ENCODE measurements at regions not wholly inside any gene's neighbourhood (a gene's known extent, or its start where the extent isn't known, plus 50 kb on each side); places are given as distances from the start of the nearest gene placed in this dataset.

DNA sequence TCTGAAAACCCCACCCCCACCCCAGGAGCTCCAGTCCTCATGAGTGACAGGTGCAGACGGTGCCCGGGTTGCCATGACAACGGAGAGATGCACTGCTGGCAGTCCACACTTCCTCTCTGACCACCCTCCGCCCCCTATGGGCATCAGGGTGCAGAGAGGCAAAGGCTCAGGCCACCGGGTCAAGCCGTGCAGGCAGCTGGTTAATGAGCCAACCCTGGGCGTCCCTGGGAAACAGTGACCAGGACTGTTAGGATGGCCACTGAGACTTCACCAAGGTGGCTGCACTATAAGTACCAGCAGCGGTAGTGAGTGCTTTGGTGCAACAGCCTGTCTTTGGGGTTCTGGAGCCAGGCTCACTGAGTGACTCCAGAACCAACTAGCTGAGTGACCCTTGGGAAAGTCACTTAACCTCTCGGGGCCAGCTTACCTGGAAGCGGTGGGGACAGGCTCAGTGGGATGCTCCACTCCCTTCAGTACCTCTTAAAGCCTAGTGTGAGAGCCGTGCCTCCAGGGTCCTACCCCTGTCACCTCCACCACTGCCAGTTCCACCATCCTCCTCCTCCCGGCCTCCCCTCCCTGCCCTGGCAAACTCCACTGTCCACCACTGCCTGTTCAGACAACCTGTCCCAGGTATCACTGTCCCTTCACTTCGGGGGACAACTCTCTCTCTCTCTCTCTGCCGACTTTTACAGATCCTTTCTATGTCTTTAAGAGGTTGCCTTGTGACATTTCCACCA, 121.0 kb upstream of the PRR20G start:
- FAIRE-seq (no peak), DNase-seq (ENCODE audit: insufficient read length) (no peak)
- TF ChIP-seq TAF1 (IDR thresholded peaks at IDR 0.05; ENCODE audit: borderline replicate concordance, low read depth, low read length) (no peak), POLR2A (IDR thresholded peaks at IDR 0.05; ENCODE audit: low read depth, low read length) (no peak), POLR2AphosphoS5 (IDR thresholded peaks at IDR 0.05; ENCODE audit: low read depth, low read length) (no peak)

DNA sequence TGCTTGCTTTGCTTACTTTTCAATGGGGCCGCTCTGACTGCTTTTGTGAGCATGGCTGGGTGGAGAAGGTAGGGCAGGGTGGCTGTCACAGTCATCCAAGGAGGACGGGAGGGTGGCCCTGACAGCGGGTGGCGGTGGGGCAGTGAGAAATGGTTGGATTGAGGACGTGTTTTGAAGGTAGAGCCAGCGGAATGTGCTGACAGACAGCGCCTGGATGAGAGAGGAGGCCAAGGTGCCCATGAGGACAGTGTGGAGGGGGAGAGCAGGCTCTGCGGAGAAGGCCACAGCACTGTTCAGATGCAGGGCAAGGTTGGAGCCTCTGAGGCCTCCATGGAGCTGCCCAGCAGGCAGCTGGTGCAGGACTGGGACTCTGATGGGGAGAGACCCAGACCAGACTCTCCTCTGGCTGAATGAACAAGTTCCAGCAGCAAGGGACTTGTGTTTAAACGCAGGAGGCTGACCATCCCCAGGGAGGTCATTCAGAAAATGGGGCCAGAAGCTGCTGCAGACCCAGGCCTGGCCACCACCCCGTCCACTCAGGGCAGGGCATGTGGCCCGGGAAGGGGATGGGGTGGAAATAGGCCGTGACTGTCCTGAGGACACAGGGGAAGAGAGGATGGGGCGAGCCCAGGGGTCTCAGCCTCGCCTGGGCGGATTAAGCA, 120.3 kb upstream of the PRR20G start:
- DNase-seq (ENCODE audit: insufficient read length) (no peak), FAIRE-seq (no peak)
- TF ChIP-seq TAF1 (IDR thresholded peaks at IDR 0.05; ENCODE audit: borderline replicate concordance, low read depth, low read length) (no peak), POLR2AphosphoS5 (IDR thresholded peaks at IDR 0.05; ENCODE audit: low read depth, low read length) (no peak), POLR2A (IDR thresholded peaks at IDR 0.05; ENCODE audit: low read depth, low read length) (no peak)

GRCh38 chr3:127407026-127407939, 119.4 kb upstream of the PRR20G start:
- TF ChIP-seq POLR2AphosphoS5 (IDR thresholded peaks at IDR 0.05; ENCODE audit: low read depth, low read length): no peak
- no peak for TF ChIP-seq TAF1 (IDR thresholded peaks at IDR 0.05; ENCODE audit: borderline replicate concordance, low read depth, low read length)
- no peak for TF ChIP-seq POLR2A (IDR thresholded peaks at IDR 0.05; ENCODE audit: low read depth, low read length)
- DNase-seq (ENCODE audit: insufficient read length) (no peak), FAIRE-seq (peak; percentile 36)

- TF ChIP-seq TAF1 (IDR thresholded peaks at IDR 0.05; ENCODE audit: borderline replicate concordance, low read depth, low read length) (no peak), POLR2AphosphoS5 (IDR thresholded peaks at IDR 0.05; ENCODE audit: low read depth, low read length) (no peak), POLR2A (IDR thresholded peaks at IDR 0.05; ENCODE audit: low read depth, low read length) (no peak)
- DNase-seq (ENCODE audit: insufficient read length) (no peak), FAIRE-seq (peak; percentile 77)
Measured at GRCh38 chr3:127406309-127407025, 118.6 kb upstream of the PRR20G start.

DNA sequence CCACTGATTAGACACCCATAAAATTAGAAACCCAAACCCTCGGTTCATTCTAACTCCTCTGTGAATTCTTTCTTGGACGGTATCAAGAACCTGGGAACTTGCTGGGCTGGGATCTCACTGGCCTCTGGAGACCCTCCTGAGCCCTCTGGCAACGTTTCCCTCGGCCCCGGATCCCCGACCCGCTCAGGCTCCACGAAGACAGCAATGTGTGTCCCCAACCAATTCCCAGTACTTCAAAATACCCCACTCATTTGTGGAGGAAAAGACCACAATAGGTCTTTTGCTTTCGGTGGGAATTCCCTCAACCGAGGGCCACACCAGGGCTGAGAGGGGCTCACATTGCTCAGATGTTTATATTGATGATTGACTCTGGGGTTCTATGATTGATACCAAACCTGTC, 117.9 kb upstream of the PRR20G start:
- no peak for DNase-seq (ENCODE audit: insufficient read length)
- FAIRE-seq: no peak

GRCh38 chr3:127405010-127405598, 117.3 kb upstream of the PRR20G start:
- no peak for TF ChIP-seq TAF1 (IDR thresholded peaks at IDR 0.05; ENCODE audit: borderline replicate concordance, low read depth, low read length)
- TF ChIP-seq POLR2AphosphoS5 (IDR thresholded peaks at IDR 0.05; ENCODE audit: low read depth, low read length): no peak
- TF ChIP-seq POLR2A (IDR thresholded peaks at IDR 0.05; ENCODE audit: low read depth, low read length): no peak
- DNase-seq (ENCODE audit: insufficient read length): no peak
- no peak for FAIRE-seq

More for the DNA sequence above, 117.9 kb upstream of the PRR20G start:
- no peak for TF ChIP-seq POLR2AphosphoS5 (IDR thresholded peaks at IDR 0.05; ENCODE audit: low read depth, low read length)
- no peak for TF ChIP-seq TAF1 (IDR thresholded peaks at IDR 0.05; ENCODE audit: borderline replicate concordance, low read depth, low read length)
- TF ChIP-seq POLR2A (IDR thresholded peaks at IDR 0.05; ENCODE audit: low read depth, low read length): no peak

DNA sequence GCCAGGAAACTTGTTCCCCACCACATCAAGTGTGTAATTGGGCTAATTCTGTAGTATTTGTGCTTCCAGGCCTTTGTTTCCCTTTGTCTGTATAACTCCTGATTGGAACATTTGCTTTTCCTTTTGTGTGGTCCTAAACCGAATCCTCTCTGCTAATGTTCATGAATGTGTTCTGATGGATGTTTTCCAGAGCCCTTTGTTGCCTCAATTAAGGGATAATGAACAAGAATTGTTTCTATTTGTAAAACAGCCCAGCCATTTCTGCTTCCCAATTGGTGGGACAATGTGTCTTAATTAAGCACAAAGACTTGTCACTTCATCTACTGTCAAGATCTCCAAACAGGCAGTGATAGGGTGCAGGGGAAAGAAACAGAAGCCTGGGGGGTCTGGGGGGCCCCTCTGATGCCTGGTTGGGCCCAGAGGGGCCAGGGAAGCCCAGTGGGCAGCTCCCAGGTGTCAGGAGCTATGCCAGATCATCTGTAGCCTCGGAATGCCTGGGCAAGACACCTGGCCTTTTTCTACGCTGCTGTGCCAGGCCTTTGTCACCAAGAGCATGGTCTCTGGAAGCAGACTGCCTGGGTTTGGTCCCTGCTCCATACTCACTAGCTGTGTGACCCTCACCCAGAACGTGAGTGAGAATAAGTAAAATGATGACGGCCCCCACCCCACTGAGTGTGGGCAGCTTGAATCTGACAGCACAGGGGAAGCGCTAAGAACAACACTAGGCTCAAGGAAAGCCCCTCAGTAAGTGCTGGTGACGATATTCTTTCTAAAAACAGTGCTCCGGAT, 116.6 kb upstream of the PRR20G start:
- TF ChIP-seq TAF1 (IDR thresholded peaks at IDR 0.05; ENCODE audit: borderline replicate concordance, low read depth, low read length) (no peak), POLR2A (IDR thresholded peaks at IDR 0.05; ENCODE audit: low read depth, low read length) (no peak), POLR2AphosphoS5 (IDR thresholded peaks at IDR 0.05; ENCODE audit: low read depth, low read length) (no peak)
- FAIRE-seq: peak; percentile 84
- no peak for DNase-seq (ENCODE audit: insufficient read length)

- TF ChIP-seq TAF1 (IDR thresholded peaks at IDR 0.05; ENCODE audit: borderline replicate concordance, low read depth, low read length) (no peak), POLR2A (IDR thresholded peaks at IDR 0.05; ENCODE audit: low read depth, low read length) (no peak), POLR2AphosphoS5 (IDR thresholded peaks at IDR 0.05; ENCODE audit: low read depth, low read length) (no peak)
- FAIRE-seq: no peak
- no peak for DNase-seq (ENCODE audit: insufficient read length)
Measured at GRCh38 chr3:127403795-127404194, 115.9 kb upstream of the PRR20G start.

GRCh38 chr3:127399154-127399553, 111.3 kb upstream of the PRR20G start:
- FAIRE-seq: no peak
- DNase-seq (ENCODE audit: insufficient read length): no peak
- TF ChIP-seq POLR2A (IDR thresholded peaks at IDR 0.05; ENCODE audit: low read depth, low read length) (no peak), TAF1 (IDR thresholded peaks at IDR 0.05; ENCODE audit: borderline replicate concordance, low read depth, low read length) (no peak), POLR2AphosphoS5 (IDR thresholded peaks at IDR 0.05; ENCODE audit: low read depth, low read length) (no peak)

DNA sequence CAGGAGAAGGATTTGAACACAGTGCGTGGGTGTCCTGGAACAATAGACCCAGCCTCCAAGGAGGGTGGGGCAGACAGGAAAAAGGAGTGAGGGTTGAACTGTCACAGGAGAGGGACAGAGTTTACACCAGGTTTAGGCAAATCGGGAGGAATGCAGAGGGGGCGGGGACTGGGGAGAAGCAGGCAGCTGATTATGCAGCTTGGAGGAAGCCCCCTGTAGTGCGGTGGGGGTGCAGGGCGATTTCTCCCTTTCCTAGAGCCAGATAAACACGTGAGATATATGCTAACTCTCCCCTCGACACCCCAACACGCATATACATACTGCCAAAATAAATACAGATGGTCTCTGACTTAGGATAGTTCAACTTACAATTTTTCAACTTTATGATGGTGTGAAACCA, 108.6 kb upstream of the PRR20G start:
- FAIRE-seq (no peak), DNase-seq (ENCODE audit: insufficient read length) (no peak)
- no peak for TF ChIP-seq TAF1 (IDR thresholded peaks at IDR 0.05; ENCODE audit: borderline replicate concordance, low read depth, low read length)
- TF ChIP-seq POLR2AphosphoS5 (IDR thresholded peaks at IDR 0.05; ENCODE audit: low read depth, low read length): no peak
- TF ChIP-seq POLR2A (IDR thresholded peaks at IDR 0.05; ENCODE audit: low read depth, low read length): no peak
